Panc1 (cell line): ENCODE measurements at regions not wholly inside any gene's neighbourhood (a gene's known extent, or its start where the extent isn't known, plus 50 kb on each side); places are given as distances from the start of the nearest gene placed in this dataset.

Experiments
- ATAC-seq: fragments of 200-7000 bp; cut with Tn5 transposase; 2 replicates; pipeline ENCODE4 v1.9.1; 2020; ENCODE audit warnings: mild to moderate bottlenecking, moderate library complexity
- BruUV-seq: library from RNA; stranded (reverse); fragments of 400-500 nt; replicated peaks from 2 replicates; lab custom pipeline; 2021; lab: Mats Ljungman, UMichigan
- CTCF ChIA-PET: fragments of 300-600 bp; sonication (Branson Sonifier 250); formaldehyde crosslinking; loops from one replicate; lab custom pipeline; 2022; ENCODE audit warnings: antibody characterized with exemption; lab: Charles Lee
- POLR2A ChIA-PET: fragments of 300-600 bp; sonication (Branson Sonifier 250); formaldehyde crosslinking; loops from one replicate; lab custom pipeline; 2022; ENCODE audit warnings: antibody characterized with exemption; lab: Charles Lee
- DNase-seq: peaks from one replicate; pipeline ENCODE4 v3.0.0-alpha.2; 2010; ENCODE audit warnings: low read depth, low spot score
- H3K27ac ChIP-seq: 2 replicates; pipeline ENCODE4 v1.5.1; 2011; ENCODE audit warnings: mild to moderate bottlenecking, low read length, inconsistent platforms
- H3K27me3 ChIP-seq: fragments of 200-500 bp; sonication (Bioruptor generic); 2 replicates; pipeline ENCODE4 v1.6.0; 2014; ENCODE audit warnings: low read length, inconsistent platforms; ENCODE audit not compliant: control insufficient read depth, insufficient read depth
- H3K36me3 ChIP-seq: fragments of 200-500 bp; sonication (Bioruptor generic); 2 replicates; pipeline ENCODE4 v1.5.1; 2014; ENCODE audit warnings: inconsistent platforms, mild to moderate bottlenecking, low read length, moderate library complexity; ENCODE audit not compliant: control insufficient read depth, insufficient read depth
- H3K4me1 ChIP-seq: 2 replicates; pipeline ENCODE4 v1.5.1; 2011; ENCODE audit warnings: inconsistent platforms, mild to moderate bottlenecking, low read length, moderate library complexity; ENCODE audit not compliant: control insufficient read depth, insufficient read depth
- H3K4me3 ChIP-seq, 2 experiments: 2 replicates each; pipeline ENCODE4 v1.5.1; 2011 to 2012; ENCODE audit warnings: low read depth in 2 of 2, low read length in 2 of 2, mild to moderate bottlenecking in 2 of 2, inconsistent platforms in 1 of 2, moderate library complexity in 1 of 2
- H3K9me3 ChIP-seq: fragments of 200-500 bp; sonication (Bioruptor generic); 2 replicates; pipeline ENCODE4 v1.5.1; 2014; ENCODE audit warnings: low read depth, mild to moderate bottlenecking, inconsistent platforms, low read length, moderate library complexity; ENCODE audit not compliant: control insufficient read depth, insufficient read depth
- CTCF ChIP-seq: fragments of 450-650 bp; IDR thresholded peaks from 2 replicates; pipeline ENCODE4 v1.5.1; 2017; ENCODE audit warnings: mild to moderate bottlenecking
- POLR2AphosphoS5 ChIP-seq: IDR thresholded peaks from 2 replicates; pipeline ENCODE4 v1.6.1; 2012; ENCODE audit warnings: mild to moderate bottlenecking, low read depth, low read length, moderate library complexity
- REST ChIP-seq, 2 experiments: IDR thresholded peaks; 2 replicates each; pipeline ENCODE4 v1.6.1; 2011 to 2012; ENCODE audit warnings: low read depth in 2 of 2, control low read depth in 1 of 2, low read length in 1 of 2, mild to moderate bottlenecking in 1 of 2, moderate library complexity in 1 of 2; ENCODE audit not compliant: insufficient read depth in 1 of 2
- SIN3A ChIP-seq: IDR thresholded peaks from 2 replicates; pipeline ENCODE4 v1.6.1; 2012; ENCODE audit warnings: low read depth, mild to moderate bottlenecking, low read length, moderate library complexity, borderline replicate concordance; ENCODE audit not compliant: insufficient read depth
- TCF7L2 ChIP-seq: IDR thresholded peaks from 2 replicates; pipeline ENCODE4 v1.6.1; 2011; ENCODE audit warnings: mild to moderate bottlenecking, low read depth, low read length, inconsistent platforms
- in situ Hi-C: cut with HindIII; loops from 2 replicates; pipeline ENCODE4 v1.10.0; 2016; ENCODE audit warnings: low sequenced_read_pairs, low pct_unique_long_range_greater_than_20kb
- intact Hi-C: fragments of 100-400 bp; cut with micrococcal nuclease; formaldehyde crosslinking; loops from one replicate; pipeline ENCODE4 v1.10.0; 2022; ENCODE audit not compliant: unreplicated experiment

DNA sequence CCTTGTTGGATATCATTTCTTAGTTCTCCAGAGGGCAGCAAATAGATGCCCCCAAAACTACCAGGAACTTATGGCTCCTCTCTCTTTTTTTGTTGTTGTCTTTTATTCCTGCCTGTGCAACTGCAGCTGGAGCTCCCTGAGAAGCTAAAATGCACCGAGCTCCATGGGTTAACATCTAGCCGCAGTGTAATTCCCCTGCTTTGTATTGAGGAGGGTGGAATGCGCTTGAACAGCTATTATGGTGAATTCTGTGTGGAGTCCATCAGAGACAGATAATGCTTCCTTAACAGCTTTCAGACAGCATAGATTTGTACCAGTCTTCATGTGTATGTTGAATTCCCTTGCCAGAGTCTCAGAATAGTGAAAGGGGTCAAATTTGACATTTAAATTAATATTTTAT, 475.2 kb upstream of the FRG2C start:
- ChIA-PET POLR2A (no interaction called here), CTCF (no interaction called here)
- Histone ChIP-seq H3K4me1 (no peaks in the 10 kb centered on the region), H3K9me3 (no peaks in the 10 kb centered on the region), H3K27me3 (no peaks in the 10 kb centered on the region), H3K4me3 (no peak overlapping the region), H3K27ac (no peak overlapping the region), H3K36me3 (no peaks in the 10 kb centered on the region)
- TF ChIP-seq POLR2AphosphoS5 (no peak), SIN3A (no peak), CTCF (no peak), REST (IDR thresholded peaks at IDR 0.05; ENCODE audit: insufficient read depth in 1 of 2, low read depth in 2 of 2, low read length in 1 of 2) (no peak), TCF7L2 (no peak)
- no TSS peak for BruUV-seq
- ATAC-seq (no peak), DNase-seq (no peak)
- in situ Hi-C loops (no loop called here), intact Hi-C loops (no loop called here)

- intact Hi-C loops (no loop called here), in situ Hi-C loops (no loop called here)
- Histone ChIP-seq H3K27ac (no peak overlapping the region), H3K9me3 (no peaks in the 10 kb centered on the region), H3K27me3 (no peaks in the 10 kb centered on the region), H3K4me3 (no peak overlapping the region), H3K4me1 (no peaks in the 10 kb centered on the region), H3K36me3 (no peaks in the 10 kb centered on the region)
- ATAC-seq (no peak), DNase-seq (peak; percentile 12)
- no TSS peak for BruUV-seq
- TF ChIP-seq CTCF (peak; percentile 89), REST (IDR thresholded peaks at IDR 0.05; ENCODE audit: insufficient read depth in 1 of 2, low read depth in 2 of 2, low read length in 1 of 2) (no peak), SIN3A (no peak), POLR2AphosphoS5 (no peak)
- ChIA-PET CTCF (no interaction called here), POLR2A (no interaction called here)
Observed at GRCh38 chr3:75192146-75192616, 471.9 kb upstream of the FRG2C start.
